A673 (cell line): ENCODE measurements at regions not wholly inside any gene's neighbourhood (a gene's known extent, or its start where the extent isn't known, plus 50 kb on each side); places are given as distances from the start of the nearest gene placed in this dataset.
"Not testable (repeated sequence)": the region's sequence is repeated elsewhere in the genome, so short reads cannot be mapped to it uniquely, and the experiment has no call there.

Experiments used
- BruUV-seq: library from RNA; stranded (reverse); fragments of 400-500 nt; replicated peaks from 2 replicates; lab custom pipeline; 2021; lab: Mats Ljungman, UMichigan
- CTCF ChIA-PET: fragments of 300-600 bp; sonication (Branson Sonifier 250); formaldehyde crosslinking; loops from one replicate; lab custom pipeline; 2022; ENCODE audit warnings: antibody characterized with exemption; lab: Charles Lee
- POLR2A ChIA-PET: fragments of 300-600 bp; sonication (Branson Sonifier 250); formaldehyde crosslinking; loops from one replicate; lab custom pipeline; 2022; ENCODE audit warnings: antibody characterized with exemption; ENCODE audit not compliant: low non-redundant PET; lab: Charles Lee
- DNase-seq: peaks from one replicate; pipeline ENCODE4 v3.0.0-alpha.2; 2015; ENCODE audit warnings: low spot score
- H3K27ac ChIP-seq: fragments of 200-600 bp; sonication (generic); 2 replicates; pipeline ENCODE4 v1.5.1; 2016; ENCODE audit warnings: mixed run types, low read depth, mild to moderate bottlenecking, mixed read lengths, antibody characterized with exemption, low read length; ENCODE audit not compliant: poor library complexity, severe bottlenecking
- H3K27me3 ChIP-seq: fragments of 200-600 bp; sonication (generic); replicated peaks from 2 replicates; pipeline ENCODE4 v1.6.1; 2017; ENCODE audit warnings: mixed run types, low read depth, mild to moderate bottlenecking, mixed read lengths, antibody characterized with exemption, low read length; ENCODE audit not compliant: insufficient read depth, poor library complexity
- H3K36me3 ChIP-seq: fragments of 200-600 bp; sonication (generic); 2 replicates; pipeline ENCODE4 v1.6.1; 2016; ENCODE audit warnings: mixed run types, mild to moderate bottlenecking, mixed read lengths, antibody characterized with exemption, low read length; ENCODE audit not compliant: insufficient read depth, poor library complexity, severe bottlenecking
- H3K4me1 ChIP-seq: fragments of 200-600 bp; sonication (generic); 2 replicates; pipeline ENCODE4 v1.6.1; 2017; ENCODE audit warnings: mixed run types, mild to moderate bottlenecking, mixed read lengths, antibody characterized with exemption, low read length; ENCODE audit not compliant: insufficient read depth, poor library complexity, severe bottlenecking
- H3K4me3 ChIP-seq: fragments of 200-600 bp; sonication (generic); 2 replicates; pipeline ENCODE4 v1.5.1; 2016; ENCODE audit warnings: low read depth, mixed run types, mild to moderate bottlenecking, mixed read lengths, low read length; ENCODE audit not compliant: poor library complexity, severe bottlenecking
- H3K9me3 ChIP-seq: fragments of 200-600 bp; sonication (generic); 2 replicates; pipeline ENCODE4 v1.6.1; 2016; ENCODE audit warnings: mixed run types, low read depth, mild to moderate bottlenecking, mixed read lengths, antibody characterized with exemption, low read length; ENCODE audit not compliant: poor library complexity, severe bottlenecking
- EZH2 ChIP-seq: fragments of 200-600 bp; sonication (generic); IDR thresholded peaks from 2 replicates; pipeline ENCODE4 v1.6.1; 2017; ENCODE audit warnings: borderline replicate concordance, low read depth, mild to moderate bottlenecking, mixed read lengths, antibody characterized with exemption, low read length; ENCODE audit not compliant: poor library complexity, severe bottlenecking
- intact Hi-C: fragments of 100-400 bp; cut with micrococcal nuclease; formaldehyde crosslinking; loops from one replicate; pipeline ENCODE4 v1.10.0; 2022; ENCODE audit not compliant: unreplicated experiment
- TF ChIP-seq, protein P1 (sequence below): fragments of 300-800, 200-600 bp; sonication (generic); conservative IDR thresholded peaks from 2 replicates; pipeline ENCODE4 v1.5.1; 2017; ENCODE audit warnings: low read depth, mild to moderate bottlenecking, antibody characterized with exemption, low read length, moderate library complexity, mixed read lengths

- Histone ChIP-seq H3K36me3 (no peaks in the 10 kb centered on the region), H3K27me3 (no peaks in the 10 kb centered on the region), H3K9me3 (no peaks in the 10 kb centered on the region), H3K4me1 (no peaks in the 10 kb centered on the region), H3K4me3 (no peak overlapping the region), H3K27ac (no peak overlapping the region)
- CTCF ChIA-PET = no interaction called here
- no TSS peak for BruUV-seq
- DNase-seq = no peak
- POLR2A ChIA-PET = no interaction called here
- intact Hi-C loops = no loop called here
- no peak for TF ChIP-seq EZH2
Observed at GRCh38 chr2:150672311-150672710, 184.8 kb upstream of the RND3 start.

- no peak for TF ChIP-seq EZH2
- TF ChIP-seq, protein P1, sequence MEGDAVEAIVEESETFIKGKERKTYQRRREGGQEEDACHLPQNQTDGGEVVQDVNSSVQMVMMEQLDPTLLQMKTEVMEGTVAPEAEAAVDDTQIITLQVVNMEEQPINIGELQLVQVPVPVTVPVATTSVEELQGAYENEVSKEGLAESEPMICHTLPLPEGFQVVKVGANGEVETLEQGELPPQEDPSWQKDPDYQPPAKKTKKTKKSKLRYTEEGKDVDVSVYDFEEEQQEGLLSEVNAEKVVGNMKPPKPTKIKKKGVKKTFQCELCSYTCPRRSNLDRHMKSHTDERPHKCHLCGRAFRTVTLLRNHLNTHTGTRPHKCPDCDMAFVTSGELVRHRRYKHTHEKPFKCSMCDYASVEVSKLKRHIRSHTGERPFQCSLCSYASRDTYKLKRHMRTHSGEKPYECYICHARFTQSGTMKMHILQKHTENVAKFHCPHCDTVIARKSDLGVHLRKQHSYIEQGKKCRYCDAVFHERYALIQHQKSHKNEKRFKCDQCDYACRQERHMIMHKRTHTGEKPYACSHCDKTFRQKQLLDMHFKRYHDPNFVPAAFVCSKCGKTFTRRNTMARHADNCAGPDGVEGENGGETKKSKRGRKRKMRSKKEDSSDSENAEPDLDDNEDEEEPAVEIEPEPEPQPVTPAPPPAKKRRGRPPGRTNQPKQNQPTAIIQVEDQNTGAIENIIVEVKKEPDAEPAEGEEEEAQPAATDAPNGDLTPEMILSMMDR = no peak
- Histone ChIP-seq H3K9me3 (no peaks in the 10 kb centered on the region), H3K27ac (no peak overlapping the region), H3K27me3 (no peaks in the 10 kb centered on the region), H3K4me1 (no peaks in the 10 kb centered on the region), H3K36me3 (no peaks in the 10 kb centered on the region), H3K4me3 (no peak overlapping the region)
- POLR2A ChIA-PET = no interaction called here
- intact Hi-C loops = no loop called here
- CTCF ChIA-PET = no interaction called here
- no TSS peak for BruUV-seq
- DNase-seq = no peak
Observed at GRCh38 chr2:150669492-150669891, 182.0 kb upstream of the RND3 start.

DNA sequence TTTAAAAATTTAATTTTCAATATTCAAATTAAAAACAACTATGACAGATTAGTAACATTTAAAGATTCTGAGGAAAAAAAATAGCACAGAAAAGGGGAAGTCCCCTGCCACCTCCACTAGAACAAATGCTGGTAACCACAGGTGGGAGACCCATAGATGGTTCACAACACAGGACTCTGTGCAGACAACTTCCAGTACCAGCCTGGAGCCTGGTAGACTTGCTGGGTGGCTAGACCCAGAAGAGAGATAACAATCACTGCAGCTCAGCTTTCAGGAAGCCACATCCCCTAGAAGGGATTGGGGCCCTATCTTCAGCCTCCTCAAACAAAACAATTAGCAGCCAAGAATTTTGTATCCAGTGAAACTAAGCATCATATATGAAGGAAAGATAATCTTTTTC, 179.6 kb upstream of the RND3 start:
- BruUV-seq, H3K36me3 ChIP-seq, H3K27me3 ChIP-seq, H3K4me3 ChIP-seq, H3K4me1 ChIP-seq, DNase-seq, POLR2A ChIA-PET, intact Hi-C loops, H3K27ac ChIP-seq, H3K9me3 ChIP-seq, CTCF ChIA-PET: not testable (repeated sequence)

DNA sequence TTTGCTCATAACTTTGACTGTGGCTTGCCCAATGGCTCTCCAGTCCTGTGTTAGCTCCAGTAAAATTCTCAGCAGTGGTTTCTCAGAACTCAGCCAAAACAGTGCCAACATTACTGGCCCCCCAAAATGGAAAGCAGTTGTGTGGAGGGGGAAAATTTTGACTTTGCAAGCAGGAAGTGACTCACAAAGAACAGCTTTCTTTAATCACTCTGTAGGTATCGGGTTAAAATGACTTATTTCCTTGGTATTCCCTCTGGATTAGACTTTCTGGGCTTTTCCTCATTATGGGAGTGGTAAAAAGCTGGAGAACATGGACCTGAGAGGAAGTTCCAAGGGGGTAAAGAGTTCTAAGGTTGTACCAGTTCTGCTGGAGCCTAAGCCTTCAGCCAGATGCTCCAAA, 175.7 kb upstream of the RND3 start:
- Histone ChIP-seq H3K9me3 (peaks cover 12% of the 10 kb centered on the region), H3K36me3 (no peaks in the 10 kb centered on the region), H3K4me3 (no peak overlapping the region), H3K27me3 (no peaks in the 10 kb centered on the region), H3K27ac (peak overlapping the region; percentile 60), H3K4me1 (no peaks in the 10 kb centered on the region)
- ChIA-PET POLR2A (no interaction called here), CTCF (interaction anchor here (0.5 kb wide), 1 partner anchor 1393 kb away, joined by 3 read pairs; no protein-coding TSS in a partner anchor)
- intact Hi-C loops = no loop called here
- TF ChIP-seq, protein P1 = no peak
- TF ChIP-seq EZH2 = no peak
- peak; percentile 83 for DNase-seq
- BruUV-seq = no TSS peak
